Smooth muscle cell (in vitro differentiated cells): ENCODE measurements at regions not wholly inside any gene's neighbourhood (a gene's known extent, or its start where the extent isn't known, plus 50 kb on each side); places are given as distances from the start of the nearest gene placed in this dataset.

ENCODE experiments used
- DNase-seq: peaks from one replicate; lab custom pipeline; 2025; ENCODE audit not compliant: unreplicated experiment; lab: John Stamatoyannopoulos, UW
- H2AFZ ChIP-seq: fragments of 200-600 bp; sonication (generic); 2 replicates; pipeline ENCODE4 v1.6.0; 2016; ENCODE audit warnings: antibody characterized with exemption, low read depth, mild to moderate bottlenecking
- H3F3A ChIP-seq: fragments of 200-600 bp; sonication (generic); 2 replicates; pipeline ENCODE4 v1.6.0; 2017; ENCODE audit warnings: antibody characterized with exemption, low read depth
- H3K27ac ChIP-seq: fragments of 200-600 bp; sonication (generic); 2 replicates; pipeline ENCODE4 v1.5.1; 2016; ENCODE audit warnings: low read depth, mild to moderate bottlenecking
- H3K27me3 ChIP-seq: fragments of 200-600 bp; sonication (generic); 2 replicates; pipeline ENCODE4 v1.6.1; 2016; ENCODE audit warnings: low read depth, mild to moderate bottlenecking
- H3K36me3 ChIP-seq: fragments of 200-600 bp; sonication (generic); 2 replicates; pipeline ENCODE4 v1.5.1; 2016; ENCODE audit warnings: low read depth
- H3K4me1 ChIP-seq: fragments of 200-600 bp; sonication (generic); 2 replicates; pipeline ENCODE4 v1.5.1; 2016; ENCODE audit warnings: low read depth
- H3K4me2 ChIP-seq: fragments of 200-600 bp; sonication (generic); 2 replicates; pipeline ENCODE4 v1.6.0; 2016; ENCODE audit warnings: mild to moderate bottlenecking
- H3K4me3 ChIP-seq: fragments of 200-600 bp; sonication (generic); 2 replicates; pipeline ENCODE4 v1.5.1; 2016; ENCODE audit warnings: mild to moderate bottlenecking
- H3K79me2 ChIP-seq: fragments of 200-600 bp; sonication (generic); 2 replicates; pipeline ENCODE4 v1.6.0; 2016; ENCODE audit warnings: low read depth, mild to moderate bottlenecking
- H3K9ac ChIP-seq: fragments of 200-600 bp; sonication (generic); 2 replicates; pipeline ENCODE4 v1.6.0; 2016; ENCODE audit warnings: low read depth
- H3K9me3 ChIP-seq: fragments of 200-600 bp; sonication (generic); replicated peaks from 2 replicates; pipeline ENCODE4 v1.5.1; 2016; ENCODE audit warnings: low read depth
- H4K20me1 ChIP-seq: fragments of 200-600 bp; sonication (generic); 2 replicates; pipeline ENCODE4 v1.6.0; 2016; ENCODE audit warnings: low read depth
- CTCF ChIP-seq: fragments of 200-600 bp; sonication (generic); IDR thresholded peaks from 2 replicates; pipeline ENCODE4 v1.5.1; 2017; ENCODE audit warnings: borderline replicate concordance, mild to moderate bottlenecking, antibody characterized with exemption; ENCODE audit not compliant: insufficient read depth, poor library complexity, severe bottlenecking
- WGBS: methylation state at CpG from one replicate; pipeline ENCODE4 v1.1.7; 2016; ENCODE audit warnings: low lambda C conversion rate; 5-methylcytosine and 5-hydroxymethylcytosine counted together

- TF ChIP-seq CTCF, result no peak
- DNase-seq, result no peak
- no peak overlapping the region for H3K9ac ChIP-seq
- no peaks in the 10 kb centered on the region for H4K20me1 ChIP-seq
- no peak overlapping the region for H2AFZ ChIP-seq
- no peaks in the 10 kb centered on the region for H3F3A ChIP-seq
- H3K4me1 ChIP-seq, result no peaks in the 10 kb centered on the region
- no peak overlapping the region for H3K4me2 ChIP-seq
- H3K9me3 ChIP-seq, result no peaks in the 10 kb centered on the region
- H3K27me3 ChIP-seq, result peaks cover 13% of the 10 kb centered on the region
- no peak overlapping the region for H3K27ac ChIP-seq
- 89% methylated on average over 3 of the region's 3 CpGs for whole genome bisulfite sequencing
- no peaks in the 10 kb centered on the region for H3K36me3 ChIP-seq
- H3K4me3 ChIP-seq, result no peak overlapping the region
- H3K79me2 ChIP-seq, result no peaks in the 10 kb centered on the region
Measured at GRCh38 chr2:172241222-172241621, 138.5 kb upstream of the DLX2 start.

GRCh38 chr2:172242471-172242870 lies 139.8 kb upstream of the DLX2 start:
- H3K4me3 ChIP-seq, result no peak overlapping the region
- WGBS, result 92% methylated on average over 1 of the region's 1 CpG
- H3K79me2 ChIP-seq, result no peaks in the 10 kb centered on the region
- H3F3A ChIP-seq, result no peaks in the 10 kb centered on the region
- H3K27ac ChIP-seq, result no peak overlapping the region
- no peak overlapping the region for H3K4me2 ChIP-seq
- H3K9me3 ChIP-seq, result no peaks in the 10 kb centered on the region
- H3K4me1 ChIP-seq, result no peaks in the 10 kb centered on the region
- H2AFZ ChIP-seq, result no peak overlapping the region
- TF ChIP-seq CTCF, result no peak
- no peak for DNase-seq
- H3K36me3 ChIP-seq, result no peaks in the 10 kb centered on the region
- no peaks in the 10 kb centered on the region for H4K20me1 ChIP-seq
- H3K27me3 ChIP-seq, result peaks cover under 1% of the 10 kb centered on the region
- H3K9ac ChIP-seq, result no peak overlapping the region

GRCh38 chr2:172242961-172243360 lies 140.3 kb upstream of the DLX2 start:
- H3K27me3 ChIP-seq, result no peaks in the 10 kb centered on the region
- H3K4me3 ChIP-seq, result no peak overlapping the region
- TF ChIP-seq CTCF, result no peak
- no peaks in the 10 kb centered on the region for H4K20me1 ChIP-seq
- no peaks in the 10 kb centered on the region for H3K79me2 ChIP-seq
- H3K9ac ChIP-seq, result no peak overlapping the region
- no peaks in the 10 kb centered on the region for H3K36me3 ChIP-seq
- H3K27ac ChIP-seq, result no peak overlapping the region
- no peak for DNase-seq
- H3K9me3 ChIP-seq, result no peaks in the 10 kb centered on the region
- no peak overlapping the region for H3K4me2 ChIP-seq
- 91% methylated on average over 1 of the region's 1 CpG for WGBS
- no peaks in the 10 kb centered on the region for H3F3A ChIP-seq
- H3K4me1 ChIP-seq, result no peaks in the 10 kb centered on the region
- H2AFZ ChIP-seq, result no peak overlapping the region

GRCh38 chr2:172244419-172245130 lies 141.9 kb upstream of the DLX2 start:
- no peak overlapping the region for H3K9ac ChIP-seq
- no peak overlapping the region for H3K27ac ChIP-seq
- DNase-seq, result no peak
- H3K79me2 ChIP-seq, result no peaks in the 10 kb centered on the region
- TF ChIP-seq CTCF, result no peak
- no peaks in the 10 kb centered on the region for H3K27me3 ChIP-seq
- H3K4me3 ChIP-seq, result no peak overlapping the region
- peaks cover 3% of the 10 kb centered on the region for H3K4me1 ChIP-seq
- H2AFZ ChIP-seq, result no peak overlapping the region
- no peaks in the 10 kb centered on the region for H3K36me3 ChIP-seq
- no peaks in the 10 kb centered on the region for H4K20me1 ChIP-seq
- no peak overlapping the region for H3K4me2 ChIP-seq
- WGBS, result 89% methylated on average over 3 of the region's 3 CpGs
- no peaks in the 10 kb centered on the region for H3K9me3 ChIP-seq
- peaks cover 6% of the 10 kb centered on the region for H3F3A ChIP-seq
